GM19351 (cell line): ENCODE measurements at regions not wholly inside any gene's neighbourhood (a gene's known extent, or its start where the extent isn't known, plus 50 kb on each side); places are given as distances from the start of the nearest gene placed in this dataset.
"Not testable (repeated sequence)": the region's sequence is repeated elsewhere in the genome, so short reads cannot be mapped to it uniquely, and the experiment has no call there.

Experiments
- ATAC-seq: cut with Tn5 transposase; IDR thresholded peaks from one replicate; pipeline ENCODE4 v1.9.1; 2021; ENCODE audit warnings: mild to moderate bottlenecking, moderate library complexity; ENCODE audit not compliant: unreplicated experiment

- no peak for ATAC-seq
Observed at GRCh38 chr14:71237556-71237955, 330.3 kb downstream of the PCNX1 start.

DNA sequence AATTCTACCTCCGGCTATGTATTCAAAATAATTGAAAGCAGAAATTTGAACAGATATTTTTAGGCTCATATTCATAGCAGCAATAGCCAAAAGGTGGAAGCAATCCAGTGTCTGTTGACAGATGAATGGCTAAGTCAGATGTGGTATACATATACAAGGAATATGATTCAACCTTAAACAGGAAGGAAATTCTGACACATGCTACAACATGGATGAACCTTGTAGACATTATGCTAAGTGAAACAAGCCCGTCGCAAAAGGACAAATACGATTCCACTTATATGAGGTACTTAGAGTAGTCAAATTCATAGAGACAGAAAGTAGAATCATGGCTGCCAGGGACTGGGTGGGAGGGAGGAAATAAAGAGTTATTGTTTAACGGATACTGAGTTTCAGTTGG is 331.6 kb downstream of the PCNX1 start:
- ATAC-seq = no peak

DNA sequence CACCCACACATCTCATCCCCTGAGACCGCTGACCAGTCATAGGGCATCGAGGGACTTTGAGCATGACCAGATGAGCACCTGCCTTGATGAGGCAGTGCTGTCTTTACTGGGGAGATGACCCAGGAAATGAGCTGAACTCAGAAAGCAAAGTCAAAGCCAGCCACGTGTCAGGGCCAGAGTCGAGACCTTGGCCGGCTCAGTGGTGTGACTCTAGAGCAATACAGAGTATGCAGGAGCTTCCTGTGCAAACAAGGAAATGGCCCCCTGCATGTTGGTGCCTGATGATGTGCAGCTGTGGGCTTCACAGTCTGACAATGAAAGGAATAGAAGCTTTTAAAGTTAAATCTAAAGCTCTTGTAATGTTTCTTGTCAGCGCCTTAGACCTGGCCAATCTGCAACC is 332.9 kb downstream of the PCNX1 start:
- no peak for ATAC-seq

- no peak for ATAC-seq
Observed at GRCh38 chr14:71240866-71241520, 333.7 kb downstream of the PCNX1 start.

GRCh38 chr14:71242237-71242748 is 335.0 kb downstream of the PCNX1 start:
- ATAC-seq = no peak

DNA sequence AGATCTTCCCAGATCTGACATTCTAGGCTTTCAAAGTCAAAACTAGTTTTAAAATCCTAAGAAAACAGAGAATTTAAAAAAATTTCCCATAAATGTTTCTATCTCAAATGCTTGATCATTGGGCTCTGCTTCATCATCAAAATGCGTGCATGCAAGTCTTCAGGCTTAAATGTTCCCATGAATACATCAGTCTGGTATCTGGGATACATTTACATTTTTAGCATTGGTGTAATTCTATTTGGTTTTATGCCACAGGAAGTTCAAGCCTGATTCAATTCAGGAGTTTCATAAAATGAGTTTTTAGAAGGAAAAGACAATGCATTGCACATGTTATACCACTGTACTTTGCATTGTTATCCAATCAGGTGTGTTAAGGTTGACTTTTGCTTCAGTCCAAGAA is 336.4 kb downstream of the PCNX1 start:
- ATAC-seq = no peak

DNA sequence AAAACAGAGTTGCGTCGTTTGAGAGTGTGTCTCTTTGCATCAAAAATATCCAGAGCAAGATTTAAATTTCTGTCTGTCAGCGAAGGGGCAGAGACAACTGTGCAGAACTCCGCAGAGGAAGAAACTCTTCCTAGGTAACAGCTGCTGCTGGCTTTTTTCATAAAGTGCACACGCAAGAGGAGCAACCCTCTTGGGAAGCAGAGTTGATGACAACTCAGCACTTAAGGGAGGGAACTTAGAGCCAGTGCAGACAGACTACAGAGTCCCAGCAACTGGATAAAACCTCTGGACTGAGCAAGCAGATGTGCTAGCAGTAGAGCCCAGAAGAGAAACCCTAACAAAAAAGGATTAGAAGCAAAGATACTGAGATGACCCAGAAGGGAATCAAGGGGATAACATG is 337.1 kb downstream of the PCNX1 start:
- no peak for ATAC-seq

- ATAC-seq = no peak
Observed at GRCh38 chr14:71245659-71246361, 338.6 kb downstream of the PCNX1 start.

GRCh38 chr14:71246539-71246938 is 339.3 kb downstream of the PCNX1 start:
- no peak for ATAC-seq

DNA sequence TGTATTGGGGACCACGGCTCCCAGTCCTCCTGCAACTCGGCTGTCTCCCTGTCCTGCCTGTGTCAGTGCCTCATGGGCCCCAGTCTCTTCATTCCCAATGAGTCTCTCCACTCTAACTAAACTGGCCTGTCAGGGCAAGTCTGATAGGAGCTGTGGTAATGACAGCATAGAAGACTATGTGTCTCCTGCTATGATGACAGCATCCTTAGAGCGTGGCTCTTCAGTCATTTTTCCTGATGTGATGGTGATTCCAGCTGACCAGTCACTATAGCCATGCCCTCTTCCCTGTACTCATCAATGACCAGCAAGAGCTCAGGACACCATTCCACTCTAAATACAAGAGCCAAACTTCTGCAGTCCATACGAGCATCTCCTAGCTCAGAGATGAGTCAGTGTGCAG is 339.8 kb downstream of the PCNX1 start:
- ATAC-seq = no peak

DNA sequence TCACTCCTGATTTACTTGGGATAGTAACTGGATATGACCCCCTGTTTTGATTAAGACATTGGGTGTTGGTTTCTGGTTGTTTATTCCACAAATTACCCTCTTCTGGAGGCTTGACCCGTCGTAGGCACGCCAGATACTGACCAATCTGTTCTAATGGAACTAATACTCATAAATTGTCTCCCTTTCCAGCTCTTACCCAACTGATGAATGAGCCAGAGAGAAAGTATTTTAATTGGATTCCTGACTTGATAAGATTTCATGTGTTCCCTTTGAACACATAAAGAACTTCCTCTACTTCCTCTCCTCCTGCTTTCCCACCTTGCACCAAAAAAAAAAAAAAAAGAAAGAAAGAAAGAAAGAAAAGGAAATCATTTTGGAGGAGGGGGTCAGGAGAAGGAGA is 340.9 kb downstream of the PCNX1 start:
- no peak for ATAC-seq

DNA sequence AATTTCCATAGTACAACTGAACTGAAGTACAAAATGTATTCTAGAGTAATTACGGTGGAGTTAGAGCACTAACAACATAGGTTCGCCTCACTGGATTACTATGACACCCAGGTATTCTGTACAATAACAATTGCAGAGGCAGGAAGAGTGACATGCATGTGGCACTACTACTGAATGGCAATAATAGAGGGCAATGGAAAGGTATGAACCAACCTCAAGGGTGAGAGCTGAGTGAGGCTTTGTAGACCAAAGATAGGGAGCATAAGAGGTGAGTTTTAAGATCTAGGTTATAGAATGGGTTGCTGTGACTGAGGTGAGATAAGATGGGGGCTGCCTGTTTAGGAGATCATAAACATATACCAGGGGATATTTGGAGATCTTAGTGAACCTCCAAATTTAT is 343.1 kb downstream of the PCNX1 start:
- ATAC-seq = no peak

DNA sequence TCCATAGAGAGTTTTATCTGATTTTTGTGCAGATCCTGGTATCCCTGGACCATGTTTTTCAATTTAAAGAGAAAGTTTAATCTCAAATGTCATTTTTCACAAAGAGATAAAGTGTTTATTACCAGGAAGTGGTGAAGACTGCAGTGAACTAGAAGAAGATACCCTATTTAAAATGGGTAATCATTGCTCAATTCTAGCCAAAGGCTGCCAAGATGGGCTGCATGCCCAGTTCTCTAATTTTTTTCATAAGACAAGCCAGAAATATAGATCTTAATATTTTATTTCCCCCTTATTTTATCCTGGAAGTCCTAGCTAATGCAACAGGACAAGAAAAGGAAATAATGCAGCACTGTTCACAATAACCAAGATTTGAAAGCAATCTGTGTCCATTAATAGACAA is 343.5 kb downstream of the PCNX1 start:
- no peak for ATAC-seq

- ATAC-seq = not testable (repeated sequence)
Observed at GRCh38 chr14:71254091-71254719, 346.9 kb downstream of the PCNX1 start.

GRCh38 chr14:71261206-71261605 is 353.9 kb downstream of the PCNX1 start:
- ATAC-seq = no peak

DNA sequence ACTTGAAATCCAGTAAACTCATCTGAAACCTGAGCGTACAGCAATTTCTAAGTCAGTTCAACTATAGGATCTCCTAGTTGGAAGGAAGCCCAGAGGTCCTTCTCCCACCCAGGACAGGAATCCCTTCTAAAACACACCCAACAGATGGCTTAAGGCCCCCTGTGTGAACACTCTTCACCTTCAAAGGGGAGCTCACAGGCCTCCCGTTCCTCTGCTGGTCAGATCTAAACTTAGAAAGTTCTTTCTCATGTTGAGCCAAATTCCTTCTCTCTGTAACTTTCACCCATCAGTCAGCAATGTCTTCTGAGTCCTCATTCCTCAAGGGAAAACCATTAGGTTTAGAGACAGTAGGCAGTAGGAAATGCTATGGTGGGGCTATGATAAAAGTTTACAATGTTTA is 355.2 kb downstream of the PCNX1 start:
- no peak for ATAC-seq

GRCh38 chr14:71264260-71264659 is 357.0 kb downstream of the PCNX1 start:
- ATAC-seq = no peak

DNA sequence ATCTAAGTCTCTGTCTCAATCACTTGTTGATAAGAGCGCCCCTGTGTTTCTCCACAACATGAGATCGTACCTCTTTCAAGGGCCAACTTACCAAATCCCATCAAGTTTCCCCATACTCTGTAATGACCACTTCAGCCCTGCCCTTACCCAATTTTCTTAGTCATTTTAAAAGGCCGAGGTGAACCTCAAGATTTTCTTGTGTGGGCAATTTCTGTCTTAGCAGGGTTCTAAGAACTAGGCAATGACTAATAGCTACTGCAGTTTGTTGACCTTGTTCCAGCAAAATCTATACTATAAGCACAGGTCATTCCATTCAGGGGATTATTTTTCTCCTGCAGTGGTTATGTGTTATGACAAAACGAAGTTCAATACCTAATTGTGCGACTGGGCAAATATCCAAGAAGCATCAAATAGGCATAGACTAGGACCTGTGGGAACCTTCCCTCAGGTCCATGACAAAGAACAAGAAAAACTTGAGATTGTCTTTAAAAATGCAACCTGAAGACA is 359.8 kb downstream of the PCNX1 start:
- ATAC-seq = no peak

DNA sequence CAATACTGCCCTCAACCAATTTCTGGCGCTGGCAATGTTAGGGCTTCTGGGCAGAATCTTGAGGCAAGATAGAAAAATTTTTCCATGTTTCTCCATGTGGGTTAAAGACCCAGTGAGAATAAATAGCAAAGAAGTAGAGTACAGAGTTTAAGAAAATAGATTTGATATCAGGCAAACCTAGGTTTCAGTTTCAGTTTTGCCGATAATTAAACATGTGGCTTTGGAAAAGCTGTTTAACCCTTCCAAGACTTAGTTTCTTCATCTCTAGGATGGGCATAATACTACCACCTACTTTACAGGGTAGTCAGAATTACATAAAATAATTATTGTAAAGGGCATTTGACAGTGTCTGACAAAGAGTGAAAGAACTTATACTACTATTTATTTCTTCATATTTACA is 360.4 kb downstream of the PCNX1 start:
- no peak for ATAC-seq

DNA sequence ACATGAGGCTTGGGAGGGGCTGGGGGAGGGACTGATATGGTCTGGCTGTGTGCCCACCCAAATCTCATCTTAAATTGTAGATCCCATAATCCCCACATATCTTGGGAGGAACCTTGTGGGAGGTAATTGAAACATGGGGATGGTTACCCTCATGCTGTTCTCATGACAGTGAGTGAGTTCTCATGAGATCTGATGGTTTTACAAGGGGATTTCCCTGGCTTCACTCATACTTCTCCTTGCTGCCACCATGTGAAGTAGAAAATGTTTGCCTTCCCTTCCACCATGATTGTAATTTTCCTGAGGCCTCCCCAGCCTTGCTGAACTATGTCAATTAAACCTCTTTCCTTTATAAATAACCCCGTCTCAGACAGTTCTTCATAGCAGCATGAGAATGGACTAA is 362.9 kb downstream of the PCNX1 start:
- no peak for ATAC-seq

GRCh38 chr14:71271166-71271945 is 364.1 kb downstream of the PCNX1 start:
- no peak for ATAC-seq
